MCF 10A (cell line): ENCODE measurements at regions not wholly inside any gene's neighbourhood (a gene's known extent, or its start where the extent isn't known, plus 50 kb on each side); places are given as distances from the start of the nearest gene placed in this dataset.

Source experiments
- BruUV-seq: library from RNA; stranded (reverse); fragments of 400-500 nt; replicated peaks from 2 replicates; lab custom pipeline; 2021; lab: Mats Ljungman, UMichigan
- CTCF ChIA-PET: fragments of 300-600 bp; sonication (Branson Sonifier 250); formaldehyde crosslinking; extraction: SDS; loops from one replicate; lab custom pipeline; 2021; ENCODE audit warnings: antibody characterized with exemption, inconsistent platforms; lab: Yijun Ruan, JAX
- POLR2A ChIA-PET: fragments of 300-600, 350-650 bp; sonication (Branson Sonifier 250); formaldehyde crosslinking; extraction: SDS; loops from one replicate; lab custom pipeline; 2020; ENCODE audit warnings: antibody characterized with exemption, inconsistent platforms; lab: Yijun Ruan, JAX
- DNase-seq: peaks from one replicate; pipeline ENCODE4 v3.0.0-alpha.2; 2018; ENCODE audit not compliant: unreplicated experiment
- H3K27ac Mint-ChIP-seq: one replicate; pipeline ENCODE4 v1.8.0; 2022; ENCODE audit warnings: mild to moderate bottlenecking, low read depth, mixed read lengths; ENCODE audit not compliant: unreplicated experiment
- H3K27me3 Mint-ChIP-seq: one replicate; pipeline ENCODE4 v1.8.0; 2022; ENCODE audit warnings: mixed read lengths; ENCODE audit not compliant: insufficient read depth, unreplicated experiment
- H3K36me3 Mint-ChIP-seq: one replicate; pipeline ENCODE4 v1.8.0; 2022; ENCODE audit warnings: mild to moderate bottlenecking, moderate library complexity, mixed read lengths; ENCODE audit not compliant: insufficient read depth, unreplicated experiment
- H3K4me1 Mint-ChIP-seq: one replicate; pipeline ENCODE4 v1.8.0; 2022; ENCODE audit warnings: mixed read lengths; ENCODE audit not compliant: insufficient read depth, unreplicated experiment
- H3K4me3 Mint-ChIP-seq: one replicate; pipeline ENCODE4 v1.8.0; 2022; ENCODE audit warnings: mild to moderate bottlenecking, moderate library complexity, mixed read lengths; ENCODE audit not compliant: unreplicated experiment
- H3K9me3 Mint-ChIP-seq: one replicate; pipeline ENCODE4 v1.8.0; 2022; ENCODE audit warnings: mixed read lengths; ENCODE audit not compliant: unreplicated experiment
- intact Hi-C: fragments of 100-400 bp; cut with micrococcal nuclease; formaldehyde crosslinking; loops from 2 replicates; pipeline ENCODE4 v1.14.1; 2022
- TF ChIP-seq, protein P1 (sequence below): fragments of 200-600 bp; IDR thresholded peaks from one replicate; pipeline ENCODE4 v1.8.0; 2022; ENCODE audit warnings: antibody characterized with exemption, mild to moderate bottlenecking; ENCODE audit not compliant: unreplicated experiment

DNA sequence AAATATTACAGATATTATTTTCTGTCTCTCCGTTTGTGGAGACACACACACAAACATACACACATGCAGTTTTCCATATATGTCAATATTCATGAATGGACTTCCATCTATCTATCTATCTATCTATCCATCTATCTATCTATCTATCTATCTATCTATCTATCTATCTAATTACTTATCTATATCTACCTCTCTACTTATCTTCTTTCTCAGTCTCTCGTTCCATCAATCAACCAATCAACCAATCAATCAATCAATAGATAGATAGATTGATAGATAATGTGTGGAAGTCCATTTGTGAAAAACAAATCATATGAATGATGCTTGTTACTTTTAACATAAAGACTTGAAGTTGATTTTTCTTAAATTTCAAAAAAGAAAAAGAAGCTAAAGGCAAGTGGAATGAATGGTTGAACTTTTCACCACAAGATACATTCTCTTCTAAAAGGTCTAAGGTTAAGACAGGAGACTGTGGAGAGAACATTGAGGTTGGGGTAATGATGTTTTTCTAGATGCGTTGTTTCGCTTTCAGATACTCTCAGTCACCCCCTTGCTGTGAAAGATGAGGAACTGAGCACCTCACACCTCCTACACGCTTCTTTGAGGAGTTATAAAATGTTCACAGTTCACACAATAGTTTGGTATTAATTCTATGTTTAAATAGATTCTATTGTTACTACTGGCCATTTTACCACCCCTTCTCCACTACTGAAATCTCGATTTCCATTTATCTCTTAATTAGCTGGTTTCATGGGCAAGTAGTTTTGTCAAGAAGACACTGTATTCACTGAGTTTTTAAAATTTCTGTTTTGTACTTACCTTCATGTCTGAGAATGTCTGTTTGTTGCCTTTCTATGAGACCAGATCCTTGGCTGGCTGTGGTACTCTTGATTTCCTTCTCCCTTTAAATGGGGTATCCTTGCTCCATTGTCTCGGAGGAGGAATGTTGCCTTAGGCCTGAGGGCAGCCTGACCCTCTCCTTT lies 114.1 kb downstream of the EMX2 start:
- no peaks in the 10 kb centered on the region for H3K9me3 Mint-ChIP-seq
- peaks cover 24% of the 10 kb centered on the region for H3K4me1 Mint-ChIP-seq
- intact Hi-C loops: no loop called here
- H3K27ac Mint-ChIP-seq: no peak overlapping the region
- H3K4me3 Mint-ChIP-seq: no peak overlapping the region
- peaks cover 6% of the 10 kb centered on the region for H3K36me3 Mint-ChIP-seq
- TF ChIP-seq, protein P1, sequence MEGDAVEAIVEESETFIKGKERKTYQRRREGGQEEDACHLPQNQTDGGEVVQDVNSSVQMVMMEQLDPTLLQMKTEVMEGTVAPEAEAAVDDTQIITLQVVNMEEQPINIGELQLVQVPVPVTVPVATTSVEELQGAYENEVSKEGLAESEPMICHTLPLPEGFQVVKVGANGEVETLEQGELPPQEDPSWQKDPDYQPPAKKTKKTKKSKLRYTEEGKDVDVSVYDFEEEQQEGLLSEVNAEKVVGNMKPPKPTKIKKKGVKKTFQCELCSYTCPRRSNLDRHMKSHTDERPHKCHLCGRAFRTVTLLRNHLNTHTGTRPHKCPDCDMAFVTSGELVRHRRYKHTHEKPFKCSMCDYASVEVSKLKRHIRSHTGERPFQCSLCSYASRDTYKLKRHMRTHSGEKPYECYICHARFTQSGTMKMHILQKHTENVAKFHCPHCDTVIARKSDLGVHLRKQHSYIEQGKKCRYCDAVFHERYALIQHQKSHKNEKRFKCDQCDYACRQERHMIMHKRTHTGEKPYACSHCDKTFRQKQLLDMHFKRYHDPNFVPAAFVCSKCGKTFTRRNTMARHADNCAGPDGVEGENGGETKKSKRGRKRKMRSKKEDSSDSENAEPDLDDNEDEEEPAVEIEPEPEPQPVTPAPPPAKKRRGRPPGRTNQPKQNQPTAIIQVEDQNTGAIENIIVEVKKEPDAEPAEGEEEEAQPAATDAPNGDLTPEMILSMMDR: no peak
- no peak for DNase-seq
- POLR2A ChIA-PET: interaction anchor here (0.6 to 1.3 kb wide), 2 partner anchors 10 to 25 kb away, joined by 3 read pairs; no protein-coding TSS in a partner anchor
- H3K27me3 Mint-ChIP-seq: no peaks in the 10 kb centered on the region
- CTCF ChIA-PET: interaction anchor here (0.6 kb wide), 2 partner anchors 20 to 368 kb away, joined by 3 to 5 read pairs; no protein-coding TSS in a partner anchor
- BruUV-seq: no TSS peak

DNA sequence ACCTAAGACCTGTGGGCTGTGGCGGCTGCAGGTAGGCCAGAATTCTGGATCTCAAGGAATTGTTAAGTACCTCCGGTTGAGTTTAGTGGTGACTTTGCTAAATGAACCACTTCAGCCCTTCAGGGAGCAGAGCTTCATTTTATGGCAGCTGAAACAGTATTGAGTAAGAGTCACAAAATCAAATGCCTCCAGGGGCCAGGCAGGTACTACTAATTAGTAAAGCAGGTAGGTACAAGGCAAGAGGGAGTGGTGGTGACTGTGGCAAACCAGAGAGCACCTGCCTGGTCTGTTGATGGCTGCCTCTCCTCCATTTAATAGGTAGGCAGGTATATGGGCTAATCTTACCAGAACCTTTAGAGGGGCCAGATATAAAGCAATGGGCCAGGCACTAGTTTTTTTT lies 118.8 kb downstream of the EMX2 start:
- BruUV-seq: no TSS peak
- H3K4me1 Mint-ChIP-seq: peaks cover 17% of the 10 kb centered on the region
- H3K9me3 Mint-ChIP-seq: no peaks in the 10 kb centered on the region
- H3K4me3 Mint-ChIP-seq: no peak overlapping the region
- intact Hi-C loops: no loop called here
- ChIA-PET POLR2A (no interaction called here), CTCF (interaction anchor here (0.7 to 1.1 kb wide), 3 partner anchors 76 to 579 kb away, joined by 3 to 4 read pairs (median 3); no protein-coding TSS in a partner anchor)
- H3K27ac Mint-ChIP-seq: no peak overlapping the region
- TF ChIP-seq, protein P1: no peak
- no peaks in the 10 kb centered on the region for H3K27me3 Mint-ChIP-seq
- no peak for DNase-seq
- H3K36me3 Mint-ChIP-seq: peaks cover 6% of the 10 kb centered on the region

DNA sequence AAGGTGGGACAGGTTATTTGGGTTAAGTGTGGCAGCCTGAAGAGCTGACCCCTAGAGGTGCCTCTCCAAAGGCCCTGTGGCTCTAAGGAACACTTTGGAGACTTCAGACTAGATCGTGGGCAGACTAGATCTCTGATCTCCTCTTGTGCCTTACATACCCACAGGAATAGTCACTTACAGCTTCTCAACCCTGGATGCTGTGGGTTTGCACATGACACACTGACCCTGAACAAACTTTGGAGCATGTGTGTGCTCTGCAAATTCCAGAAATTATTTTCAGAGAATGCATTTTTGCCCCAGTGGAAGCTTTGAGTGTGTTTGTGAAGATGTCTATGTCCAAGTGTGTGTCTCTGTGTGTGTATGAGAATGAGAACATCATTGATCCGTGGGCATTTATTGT lies 119.6 kb downstream of the EMX2 start:
- CTCF ChIA-PET: interaction anchor here (0.8 to 1.0 kb wide), 3 partner anchors 8 to 578 kb away, joined by 3 to 4 read pairs (median 4); no protein-coding TSS in a partner anchor
- no TSS peak for BruUV-seq
- Mint-ChIP-seq H3K27me3 (no peaks in the 10 kb centered on the region), H3K9me3 (no peaks in the 10 kb centered on the region), H3K4me1 (peaks cover 17% of the 10 kb centered on the region), H3K36me3 (peaks cover 6% of the 10 kb centered on the region), H3K27ac (peak overlapping the region; percentile 49), H3K4me3 (no peak overlapping the region)
- intact Hi-C loops: no loop called here
- TF ChIP-seq, protein P1: no peak
- POLR2A ChIA-PET: interaction anchor here (1.3 to 2.4 kb wide), 2 partner anchors 9 to 10 kb away, joined by 4 to 11 read pairs; no protein-coding TSS in a partner anchor
- DNase-seq: no peak
